ENCODE measurements at regions not wholly inside any gene's neighbourhood (a gene's known extent, or its start where the extent isn't known, plus 50 kb on each side); places are given as distances from the start of the nearest gene placed in this dataset.

DNA sequence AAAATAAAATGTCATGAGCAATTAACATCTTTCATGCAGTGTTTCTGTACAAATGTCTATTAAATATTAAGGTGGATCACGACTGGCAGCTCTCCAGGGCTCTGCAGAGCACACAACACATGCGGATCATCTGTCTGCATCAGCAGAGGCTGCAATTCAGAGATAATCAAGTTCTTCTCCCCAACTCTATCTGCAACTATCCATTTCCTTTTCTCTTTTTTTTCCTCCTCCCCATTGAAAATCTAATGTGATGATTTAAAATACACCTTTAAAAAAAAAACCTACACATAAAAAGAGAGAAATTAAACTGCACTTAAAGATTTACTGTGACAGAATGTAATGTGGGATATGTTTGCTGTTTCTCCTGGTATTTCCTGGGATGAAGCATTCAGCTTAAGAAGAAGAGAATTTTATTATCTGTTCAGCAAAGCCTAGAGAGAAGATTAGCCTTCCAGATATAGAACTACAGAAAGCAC, 352.6 kb upstream of the CCDC54 start:
- TF ChIP-seq CTCF (conservative IDR thresholded peaks at IDR 0.05; ENCODE audit: low read length) (no peak), EZH2phosphoT487 (IDR thresholded peaks at IDR 0.05; ENCODE audit: borderline replicate concordance) (no peak)
